ENCODE measurements at regions not wholly inside any gene's neighbourhood (a gene's known extent, or its start where the extent isn't known, plus 50 kb on each side); places are given as distances from the start of the nearest gene placed in this dataset.

DNA sequence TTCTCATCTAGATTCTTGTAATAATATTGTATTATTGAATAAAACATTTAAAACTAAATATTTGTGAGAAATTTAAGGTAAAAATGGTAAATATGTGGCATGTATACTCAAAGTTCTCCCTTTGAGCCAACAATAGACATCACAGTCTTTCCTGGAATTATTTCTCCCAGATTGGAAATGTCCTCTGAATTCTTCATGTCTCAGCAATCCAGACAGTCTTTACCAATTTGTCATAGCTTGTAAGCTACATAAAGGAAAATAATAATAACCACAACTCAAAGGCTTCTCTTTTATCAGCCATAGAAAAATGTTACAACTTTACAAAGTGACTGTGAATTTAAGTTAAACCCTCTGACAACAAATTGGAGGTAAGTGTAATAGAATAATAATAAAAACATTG, 784.9 kb downstream of the EPHA4 start:
- no peak for TF ChIP-seq EZH2 (IDR thresholded peaks at IDR 0.05; ENCODE audit: low read length, unreplicated experiment)
- TF ChIP-seq, protein P1, sequence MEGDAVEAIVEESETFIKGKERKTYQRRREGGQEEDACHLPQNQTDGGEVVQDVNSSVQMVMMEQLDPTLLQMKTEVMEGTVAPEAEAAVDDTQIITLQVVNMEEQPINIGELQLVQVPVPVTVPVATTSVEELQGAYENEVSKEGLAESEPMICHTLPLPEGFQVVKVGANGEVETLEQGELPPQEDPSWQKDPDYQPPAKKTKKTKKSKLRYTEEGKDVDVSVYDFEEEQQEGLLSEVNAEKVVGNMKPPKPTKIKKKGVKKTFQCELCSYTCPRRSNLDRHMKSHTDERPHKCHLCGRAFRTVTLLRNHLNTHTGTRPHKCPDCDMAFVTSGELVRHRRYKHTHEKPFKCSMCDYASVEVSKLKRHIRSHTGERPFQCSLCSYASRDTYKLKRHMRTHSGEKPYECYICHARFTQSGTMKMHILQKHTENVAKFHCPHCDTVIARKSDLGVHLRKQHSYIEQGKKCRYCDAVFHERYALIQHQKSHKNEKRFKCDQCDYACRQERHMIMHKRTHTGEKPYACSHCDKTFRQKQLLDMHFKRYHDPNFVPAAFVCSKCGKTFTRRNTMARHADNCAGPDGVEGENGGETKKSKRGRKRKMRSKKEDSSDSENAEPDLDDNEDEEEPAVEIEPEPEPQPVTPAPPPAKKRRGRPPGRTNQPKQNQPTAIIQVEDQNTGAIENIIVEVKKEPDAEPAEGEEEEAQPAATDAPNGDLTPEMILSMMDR (conservative IDR thresholded peaks at IDR 0.05; ENCODE audit: low read depth, low read length) = no peak
